ENCODE measurements at regions not wholly inside any gene's neighbourhood (a gene's known extent, or its start where the extent isn't known, plus 50 kb on each side); places are given as distances from the start of the nearest gene placed in this dataset.

GRCh38 chr13:62489731-62490130, 1074.1 kb upstream of the PCDH20 start:
- no peaks in the 10 kb centered on the region for H3K36me3 Mint-ChIP-seq (ENCODE audit: low read depth)
- no peak for TF ChIP-seq CTCF (IDR thresholded peaks at IDR 0.05)
- no peaks in the 10 kb centered on the region for H3K9me3 Mint-ChIP-seq
- peaks cover 3% of the 10 kb centered on the region for H3K27me3 Mint-ChIP-seq (ENCODE audit: low read depth, poor library complexity)
- H3K4me3 Mint-ChIP-seq, result no peak overlapping the region
- DNase-seq, result no peak
- H3K27ac Mint-ChIP-seq, result no peak overlapping the region
- no peaks in the 10 kb centered on the region for H3K4me1 Mint-ChIP-seq

GRCh38 chr13:62483774-62484173, 1068.1 kb upstream of the PCDH20 start:
- H3K4me1 Mint-ChIP-seq, result no peaks in the 10 kb centered on the region
- no peaks in the 10 kb centered on the region for H3K27me3 Mint-ChIP-seq (ENCODE audit: low read depth, poor library complexity)
- no peak for DNase-seq
- no peaks in the 10 kb centered on the region for H3K9me3 Mint-ChIP-seq
- H3K4me3 Mint-ChIP-seq, result no peak overlapping the region
- H3K36me3 Mint-ChIP-seq (ENCODE audit: low read depth), result no peaks in the 10 kb centered on the region
- no peak overlapping the region for H3K27ac Mint-ChIP-seq
- no peak for TF ChIP-seq CTCF (IDR thresholded peaks at IDR 0.05)

GRCh38 chr13:62482351-62482750, 1066.7 kb upstream of the PCDH20 start:
- no peaks in the 10 kb centered on the region for H3K27me3 Mint-ChIP-seq (ENCODE audit: low read depth, poor library complexity)
- no peak overlapping the region for H3K4me3 Mint-ChIP-seq
- no peaks in the 10 kb centered on the region for H3K4me1 Mint-ChIP-seq
- H3K27ac Mint-ChIP-seq, result no peak overlapping the region
- no peaks in the 10 kb centered on the region for H3K36me3 Mint-ChIP-seq (ENCODE audit: low read depth)
- DNase-seq, result no peak
- no peak for TF ChIP-seq CTCF (IDR thresholded peaks at IDR 0.05)
- no peaks in the 10 kb centered on the region for H3K9me3 Mint-ChIP-seq

- H3K36me3 Mint-ChIP-seq (ENCODE audit: low read depth), result no peaks in the 10 kb centered on the region
- no peaks in the 10 kb centered on the region for H3K4me1 Mint-ChIP-seq
- no peak overlapping the region for H3K4me3 Mint-ChIP-seq
- no peak for TF ChIP-seq CTCF (IDR thresholded peaks at IDR 0.05)
- DNase-seq, result no peak
- no peaks in the 10 kb centered on the region for H3K27me3 Mint-ChIP-seq (ENCODE audit: low read depth, poor library complexity)
- no peak overlapping the region for H3K27ac Mint-ChIP-seq
- H3K9me3 Mint-ChIP-seq, result no peaks in the 10 kb centered on the region
These were observed 1058.2 kb upstream of the PCDH20 start for GRCh38 chr13:62473944-62474237.

GRCh38 chr13:62473190-62473943, 1057.7 kb upstream of the PCDH20 start:
- H3K4me3 Mint-ChIP-seq, result no peak overlapping the region
- no peaks in the 10 kb centered on the region for H3K27me3 Mint-ChIP-seq (ENCODE audit: low read depth, poor library complexity)
- no peaks in the 10 kb centered on the region for H3K4me1 Mint-ChIP-seq
- no peak overlapping the region for H3K27ac Mint-ChIP-seq
- H3K36me3 Mint-ChIP-seq (ENCODE audit: low read depth), result no peaks in the 10 kb centered on the region
- TF ChIP-seq CTCF (IDR thresholded peaks at IDR 0.05), result no peak
- no peaks in the 10 kb centered on the region for H3K9me3 Mint-ChIP-seq
- no peak for DNase-seq

GRCh38 chr13:62453761-62454160, 1038.1 kb upstream of the PCDH20 start:
- H3K4me1 Mint-ChIP-seq, result no peaks in the 10 kb centered on the region
- H3K27me3 Mint-ChIP-seq (ENCODE audit: low read depth, poor library complexity), result no peaks in the 10 kb centered on the region
- H3K36me3 Mint-ChIP-seq (ENCODE audit: low read depth), result no peaks in the 10 kb centered on the region
- no peaks in the 10 kb centered on the region for H3K9me3 Mint-ChIP-seq
- no peak overlapping the region for H3K27ac Mint-ChIP-seq
- no peak for TF ChIP-seq CTCF (IDR thresholded peaks at IDR 0.05)
- H3K4me3 Mint-ChIP-seq, result no peak overlapping the region
- DNase-seq, result no peak
